Brain microvascular endothelial cell (primary cell): ENCODE measurements at regions not wholly inside any gene's neighbourhood (a gene's known extent, or its start where the extent isn't known, plus 50 kb on each side); places are given as distances from the start of the nearest gene placed in this dataset.
A peak's percentile ranks its signal among the peaks of the same experiment; 100 is the strongest.

ENCODE experiments used
- DNase-seq: peaks from one replicate; pipeline ENCODE4 v3.0.0-alpha.2; 2020
- H3K27ac ChIP-seq: fragments of 250-450 bp; sonication (Bioruptor Pico); 2 replicates; pipeline ENCODE4 v1.5.1; 2020; ENCODE audit warnings: mild to moderate bottlenecking, moderate library complexity
- H3K27me3 ChIP-seq: fragments of 250-450 bp; sonication (Bioruptor Pico); replicated peaks from 2 replicates; pipeline ENCODE4 v1.5.1; 2020; ENCODE audit warnings: mild to moderate bottlenecking
- H3K36me3 ChIP-seq: fragments of 250-450 bp; sonication (Bioruptor Pico); replicated peaks from 2 replicates; pipeline ENCODE4 v1.5.1; 2020; ENCODE audit warnings: mild to moderate bottlenecking
- H3K4me3 ChIP-seq: 2 replicates; pipeline ENCODE4 v1.5.1; 2011; ENCODE audit warnings: low read depth, mild to moderate bottlenecking, control low read depth, low read length, moderate library complexity
- in situ Hi-C: cut with HindIII; loops from 2 replicates; pipeline ENCODE4 v1.10.0; 2017; ENCODE audit warnings: low sequenced_read_pairs, low pct_ligation_motif_present
- TF ChIP-seq, protein P1 (sequence below): IDR thresholded peaks from 2 replicates; pipeline ENCODE4 v1.5.1; 2011; ENCODE audit warnings: low read depth, mild to moderate bottlenecking, moderate library complexity, low read length, control low read depth, inconsistent platforms; ENCODE audit errors: missing control alignments

DNA sequence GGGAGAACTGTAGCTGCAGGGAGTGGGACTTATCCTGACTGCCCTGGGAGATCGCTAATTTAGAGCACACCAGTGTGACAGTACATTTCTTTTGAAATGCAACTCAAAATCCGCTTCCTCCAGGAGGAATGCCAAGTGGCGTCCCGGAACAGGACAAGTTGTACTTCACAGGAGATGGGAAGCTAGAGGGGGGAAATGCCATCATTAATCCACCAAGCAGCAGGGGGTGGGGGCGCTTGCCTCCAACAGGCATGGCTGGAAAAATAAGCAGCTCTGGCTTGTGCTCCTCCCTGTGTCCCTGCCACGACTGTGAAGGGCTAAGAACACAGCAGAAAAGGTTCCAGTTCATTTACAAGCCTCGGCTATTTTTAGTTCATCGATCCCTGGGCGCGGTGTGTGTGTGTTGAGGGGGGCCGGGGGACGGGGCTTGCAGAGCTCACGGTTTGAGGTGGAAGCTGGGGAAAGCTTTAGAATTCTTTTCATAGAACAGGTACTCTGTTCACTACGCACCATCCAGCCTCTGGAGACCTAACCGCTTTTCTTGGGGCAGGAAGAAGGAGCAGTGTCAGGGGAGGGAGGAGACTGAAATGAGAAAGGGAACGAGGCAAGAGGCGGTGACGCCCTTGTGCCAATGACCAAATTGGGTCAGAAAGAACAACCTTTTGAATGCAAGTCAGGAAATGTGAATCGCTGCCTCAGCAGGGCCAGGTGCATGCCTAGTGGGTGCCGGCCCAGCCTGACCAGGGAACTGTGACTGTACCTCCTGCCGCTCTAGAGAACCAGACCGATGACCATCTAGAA is 51.8 kb upstream of the DGKG start:
- no peak for DNase-seq
- H3K27ac ChIP-seq, result no peak overlapping the region
- H3K27me3 ChIP-seq, result no peaks in the 10 kb centered on the region
- peak overlapping the region; percentile 29 for H3K4me3 ChIP-seq
- TF ChIP-seq, protein P1, sequence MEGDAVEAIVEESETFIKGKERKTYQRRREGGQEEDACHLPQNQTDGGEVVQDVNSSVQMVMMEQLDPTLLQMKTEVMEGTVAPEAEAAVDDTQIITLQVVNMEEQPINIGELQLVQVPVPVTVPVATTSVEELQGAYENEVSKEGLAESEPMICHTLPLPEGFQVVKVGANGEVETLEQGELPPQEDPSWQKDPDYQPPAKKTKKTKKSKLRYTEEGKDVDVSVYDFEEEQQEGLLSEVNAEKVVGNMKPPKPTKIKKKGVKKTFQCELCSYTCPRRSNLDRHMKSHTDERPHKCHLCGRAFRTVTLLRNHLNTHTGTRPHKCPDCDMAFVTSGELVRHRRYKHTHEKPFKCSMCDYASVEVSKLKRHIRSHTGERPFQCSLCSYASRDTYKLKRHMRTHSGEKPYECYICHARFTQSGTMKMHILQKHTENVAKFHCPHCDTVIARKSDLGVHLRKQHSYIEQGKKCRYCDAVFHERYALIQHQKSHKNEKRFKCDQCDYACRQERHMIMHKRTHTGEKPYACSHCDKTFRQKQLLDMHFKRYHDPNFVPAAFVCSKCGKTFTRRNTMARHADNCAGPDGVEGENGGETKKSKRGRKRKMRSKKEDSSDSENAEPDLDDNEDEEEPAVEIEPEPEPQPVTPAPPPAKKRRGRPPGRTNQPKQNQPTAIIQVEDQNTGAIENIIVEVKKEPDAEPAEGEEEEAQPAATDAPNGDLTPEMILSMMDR, result no peak
- H3K36me3 ChIP-seq, result no peaks in the 10 kb centered on the region
- in situ Hi-C loops, result no loop called here

DNA sequence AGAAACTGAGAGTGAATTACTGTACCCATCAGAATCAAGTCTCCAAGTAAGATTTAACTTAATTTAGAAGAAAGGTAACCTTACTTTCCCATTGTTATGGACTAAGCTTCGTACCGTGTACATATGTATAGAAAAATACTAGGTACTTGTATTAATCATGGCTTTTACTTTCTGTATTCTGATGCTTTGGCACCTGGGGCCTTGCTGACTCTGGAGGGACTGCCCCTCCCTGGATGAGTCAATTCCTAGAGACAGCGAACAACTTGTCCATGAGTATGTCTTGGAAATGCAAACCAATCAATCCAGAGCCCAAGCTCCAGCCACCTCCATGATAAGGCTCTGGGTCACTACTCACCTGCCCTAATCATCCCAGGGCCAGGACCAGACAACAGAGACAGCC is 50.0 kb upstream of the DGKG start:
- in situ Hi-C loops, result no loop called here
- Histone ChIP-seq H3K4me3 (no peak overlapping the region), H3K27ac (no peak overlapping the region), H3K36me3 (no peaks in the 10 kb centered on the region), H3K27me3 (no peaks in the 10 kb centered on the region)
- TF ChIP-seq, protein P1, result no peak
- no peak for DNase-seq
